ENCODE measurements at regions not wholly inside any gene's neighbourhood (a gene's known extent, or its start where the extent isn't known, plus 50 kb on each side); places are given as distances from the start of the nearest gene placed in this dataset.

DNA sequence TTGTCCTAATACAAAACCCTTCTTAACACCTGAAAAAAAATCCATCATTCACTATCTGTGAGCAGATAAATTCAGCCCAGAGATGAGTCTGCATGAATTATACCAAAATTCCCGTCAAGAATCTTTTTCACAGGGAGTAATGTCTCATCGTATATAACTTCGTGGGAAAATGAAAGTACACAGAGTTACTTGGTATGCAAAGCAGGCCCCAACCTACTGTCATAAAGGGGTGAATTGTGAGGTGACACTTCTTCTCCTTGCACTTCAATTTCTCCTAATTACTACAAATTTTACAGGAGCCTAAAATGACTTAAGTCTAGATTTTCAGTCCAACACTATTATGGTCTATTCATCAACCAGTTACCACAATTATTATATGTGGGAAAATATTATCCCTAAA is 84.6 kb upstream of the CDH20 start:
- ChIA-PET POLR2A (no interaction called here), CTCF (no interaction called here)
- Histone ChIP-seq H3K27ac (ENCODE audit: low read length) (no peak overlapping the region), H3K4me3 (ENCODE audit: low read depth in 2 of 2, low read length in 2 of 2) (no peak overlapping the region), H3K27me3 (ENCODE audit: control insufficient read depth, insufficient read depth, low read length) (no peaks in the 10 kb centered on the region), H3K9me3 (ENCODE audit: control insufficient read depth, insufficient read depth, low read depth, low read length) (no peaks in the 10 kb centered on the region), H3K4me1 (ENCODE audit: control insufficient read depth, insufficient read depth, low read length) (no peaks in the 10 kb centered on the region), H3K36me3 (ENCODE audit: control insufficient read depth, insufficient read depth, low read length) (no peaks in the 10 kb centered on the region)
- no peak for DNase-seq (ENCODE audit: low read depth, low spot score)
- ATAC-seq, result no peak
- TF ChIP-seq POLR2AphosphoS5 (IDR thresholded peaks at IDR 0.05; ENCODE audit: low read depth, low read length), result no peak
- no peak for TF ChIP-seq TCF7L2 (IDR thresholded peaks at IDR 0.05; ENCODE audit: low read depth, low read length)
- intact Hi-C loops (cut with micrococcal nuclease; ENCODE audit: unreplicated experiment) (no loop called here), in situ Hi-C loops (cut with HindIII; ENCODE audit: low pct_unique_long_range_greater_than_20kb, low sequenced_read_pairs) (no loop called here)
- no TSS peak for BruUV-seq (replicated peaks)

DNA sequence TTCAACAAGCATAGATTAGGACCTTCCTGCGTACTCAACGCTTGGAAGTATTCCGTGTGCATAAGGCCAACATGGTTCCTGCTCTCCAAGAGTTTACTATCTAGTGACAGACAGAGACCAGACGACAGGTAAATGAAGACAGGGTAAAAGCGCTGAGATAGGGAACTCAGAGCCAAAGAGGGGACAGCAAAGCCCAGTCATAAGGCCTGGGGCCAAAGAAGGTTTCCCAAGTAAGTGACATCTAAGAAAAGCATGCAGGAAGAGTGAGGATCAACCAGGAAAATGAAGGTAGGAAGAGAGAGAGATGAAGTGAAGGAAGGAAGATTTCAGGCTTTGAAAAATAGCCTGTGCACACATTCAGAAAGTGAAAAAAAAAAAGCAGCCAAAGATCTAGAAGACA is 76.9 kb upstream of the CDH20 start:
- Histone ChIP-seq H3K36me3 (ENCODE audit: control insufficient read depth, insufficient read depth, low read length) (no peaks in the 10 kb centered on the region), H3K27me3 (ENCODE audit: control insufficient read depth, insufficient read depth, low read length) (no peaks in the 10 kb centered on the region), H3K4me1 (ENCODE audit: control insufficient read depth, insufficient read depth, low read length) (no peaks in the 10 kb centered on the region), H3K4me3 (ENCODE audit: low read depth in 2 of 2, low read length in 2 of 2) (no peak overlapping the region), H3K27ac (ENCODE audit: low read length) (no peak overlapping the region), H3K9me3 (ENCODE audit: control insufficient read depth, insufficient read depth, low read depth, low read length) (no peaks in the 10 kb centered on the region)
- ChIA-PET CTCF (no interaction called here), POLR2A (no interaction called here)
- DNase-seq (ENCODE audit: low read depth, low spot score), result no peak
- in situ Hi-C loops (cut with HindIII; ENCODE audit: low pct_unique_long_range_greater_than_20kb, low sequenced_read_pairs) (no loop called here), intact Hi-C loops (cut with micrococcal nuclease; ENCODE audit: unreplicated experiment) (no loop called here)
- TF ChIP-seq, protein P1, sequence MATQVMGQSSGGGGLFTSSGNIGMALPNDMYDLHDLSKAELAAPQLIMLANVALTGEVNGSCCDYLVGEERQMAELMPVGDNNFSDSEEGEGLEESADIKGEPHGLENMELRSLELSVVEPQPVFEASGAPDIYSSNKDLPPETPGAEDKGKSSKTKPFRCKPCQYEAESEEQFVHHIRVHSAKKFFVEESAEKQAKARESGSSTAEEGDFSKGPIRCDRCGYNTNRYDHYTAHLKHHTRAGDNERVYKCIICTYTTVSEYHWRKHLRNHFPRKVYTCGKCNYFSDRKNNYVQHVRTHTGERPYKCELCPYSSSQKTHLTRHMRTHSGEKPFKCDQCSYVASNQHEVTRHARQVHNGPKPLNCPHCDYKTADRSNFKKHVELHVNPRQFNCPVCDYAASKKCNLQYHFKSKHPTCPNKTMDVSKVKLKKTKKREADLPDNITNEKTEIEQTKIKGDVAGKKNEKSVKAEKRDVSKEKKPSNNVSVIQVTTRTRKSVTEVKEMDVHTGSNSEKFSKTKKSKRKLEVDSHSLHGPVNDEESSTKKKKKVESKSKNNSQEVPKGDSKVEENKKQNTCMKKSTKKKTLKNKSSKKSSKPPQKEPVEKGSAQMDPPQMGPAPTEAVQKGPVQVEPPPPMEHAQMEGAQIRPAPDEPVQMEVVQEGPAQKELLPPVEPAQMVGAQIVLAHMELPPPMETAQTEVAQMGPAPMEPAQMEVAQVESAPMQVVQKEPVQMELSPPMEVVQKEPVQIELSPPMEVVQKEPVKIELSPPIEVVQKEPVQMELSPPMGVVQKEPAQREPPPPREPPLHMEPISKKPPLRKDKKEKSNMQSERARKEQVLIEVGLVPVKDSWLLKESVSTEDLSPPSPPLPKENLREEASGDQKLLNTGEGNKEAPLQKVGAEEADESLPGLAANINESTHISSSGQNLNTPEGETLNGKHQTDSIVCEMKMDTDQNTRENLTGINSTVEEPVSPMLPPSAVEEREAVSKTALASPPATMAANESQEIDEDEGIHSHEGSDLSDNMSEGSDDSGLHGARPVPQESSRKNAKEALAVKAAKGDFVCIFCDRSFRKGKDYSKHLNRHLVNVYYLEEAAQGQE (IDR thresholded peaks at IDR 0.05; ENCODE audit: insufficient read depth in 1 of 2, low read depth in 2 of 2, low read length in 1 of 2), result no peak
- no peak for TF ChIP-seq SIN3A (IDR thresholded peaks at IDR 0.05; ENCODE audit: borderline replicate concordance, insufficient read depth, low read depth, low read length)
- TF ChIP-seq, protein P2, sequence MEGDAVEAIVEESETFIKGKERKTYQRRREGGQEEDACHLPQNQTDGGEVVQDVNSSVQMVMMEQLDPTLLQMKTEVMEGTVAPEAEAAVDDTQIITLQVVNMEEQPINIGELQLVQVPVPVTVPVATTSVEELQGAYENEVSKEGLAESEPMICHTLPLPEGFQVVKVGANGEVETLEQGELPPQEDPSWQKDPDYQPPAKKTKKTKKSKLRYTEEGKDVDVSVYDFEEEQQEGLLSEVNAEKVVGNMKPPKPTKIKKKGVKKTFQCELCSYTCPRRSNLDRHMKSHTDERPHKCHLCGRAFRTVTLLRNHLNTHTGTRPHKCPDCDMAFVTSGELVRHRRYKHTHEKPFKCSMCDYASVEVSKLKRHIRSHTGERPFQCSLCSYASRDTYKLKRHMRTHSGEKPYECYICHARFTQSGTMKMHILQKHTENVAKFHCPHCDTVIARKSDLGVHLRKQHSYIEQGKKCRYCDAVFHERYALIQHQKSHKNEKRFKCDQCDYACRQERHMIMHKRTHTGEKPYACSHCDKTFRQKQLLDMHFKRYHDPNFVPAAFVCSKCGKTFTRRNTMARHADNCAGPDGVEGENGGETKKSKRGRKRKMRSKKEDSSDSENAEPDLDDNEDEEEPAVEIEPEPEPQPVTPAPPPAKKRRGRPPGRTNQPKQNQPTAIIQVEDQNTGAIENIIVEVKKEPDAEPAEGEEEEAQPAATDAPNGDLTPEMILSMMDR (IDR thresholded peaks at IDR 0.05), result no peak
- no peak for TF ChIP-seq POLR2AphosphoS5 (IDR thresholded peaks at IDR 0.05; ENCODE audit: low read depth, low read length)
- TF ChIP-seq TCF7L2 (IDR thresholded peaks at IDR 0.05; ENCODE audit: low read depth, low read length), result no peak
- BruUV-seq (replicated peaks), result no TSS peak
- ATAC-seq, result no peak

DNA sequence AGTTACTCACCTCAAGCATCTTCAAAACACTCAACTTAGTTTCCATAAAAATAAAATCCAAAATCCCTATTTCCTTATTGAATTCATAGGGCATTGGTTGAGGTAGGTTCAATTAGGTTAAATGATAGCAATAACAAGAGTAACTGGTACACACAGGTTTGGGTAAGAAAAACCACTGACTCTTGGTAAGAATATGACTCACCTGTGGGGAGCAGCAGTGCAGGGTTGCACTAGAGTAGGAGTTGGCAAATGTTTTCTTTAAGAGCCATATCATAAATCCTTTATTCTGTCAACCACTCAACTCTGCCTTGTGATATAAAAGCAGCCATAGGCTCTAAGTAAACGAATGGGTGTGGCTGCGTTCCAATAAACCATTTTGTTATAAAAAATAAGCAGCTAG is 71.4 kb upstream of the CDH20 start:
- TF ChIP-seq, protein P2 (IDR thresholded peaks at IDR 0.05), result no peak
- no peak for TF ChIP-seq SIN3A (IDR thresholded peaks at IDR 0.05; ENCODE audit: borderline replicate concordance, insufficient read depth, low read depth, low read length)
- TF ChIP-seq POLR2AphosphoS5 (IDR thresholded peaks at IDR 0.05; ENCODE audit: low read depth, low read length), result no peak
- TF ChIP-seq, protein P1 (IDR thresholded peaks at IDR 0.05; ENCODE audit: insufficient read depth in 1 of 2, low read depth in 2 of 2, low read length in 1 of 2), result no peak
- TF ChIP-seq TCF7L2 (IDR thresholded peaks at IDR 0.05; ENCODE audit: low read depth, low read length), result no peak
- Histone ChIP-seq H3K4me3 (ENCODE audit: low read depth in 2 of 2, low read length in 2 of 2) (no peak overlapping the region), H3K4me1 (ENCODE audit: control insufficient read depth, insufficient read depth, low read length) (no peaks in the 10 kb centered on the region), H3K27ac (ENCODE audit: low read length) (no peak overlapping the region), H3K9me3 (ENCODE audit: control insufficient read depth, insufficient read depth, low read depth, low read length) (no peaks in the 10 kb centered on the region), H3K36me3 (ENCODE audit: control insufficient read depth, insufficient read depth, low read length) (no peaks in the 10 kb centered on the region), H3K27me3 (ENCODE audit: control insufficient read depth, insufficient read depth, low read length) (no peaks in the 10 kb centered on the region)
- intact Hi-C loops (cut with micrococcal nuclease; ENCODE audit: unreplicated experiment) (no loop called here), in situ Hi-C loops (cut with HindIII; ENCODE audit: low pct_unique_long_range_greater_than_20kb, low sequenced_read_pairs) (no loop called here)
- no peak for ATAC-seq
- CTCF ChIA-PET, result no interaction called here
- POLR2A ChIA-PET, result no interaction called here
- DNase-seq (ENCODE audit: low read depth, low spot score), result no peak
- no TSS peak for BruUV-seq (replicated peaks)
